Heart left ventricle (tissue), 13 donors: ENCODE measurements at regions not wholly inside any gene's neighbourhood (a gene's known extent, or its start where the extent isn't known, plus 50 kb on each side); places are given as distances from the start of the nearest gene placed in this dataset.

Experiments used
- POLR2A ChIP-seq, 2 donors: fragments of 450-650 bp; IDR thresholded peaks; one replicate each; pipeline ENCODE4 v1.6.1; 2017; ENCODE audit warnings: antibody characterized with exemption in 2 of 2, mild to moderate bottlenecking in 2 of 2, moderate library complexity in 2 of 2
- TF ChIP-seq, protein P1 (sequence below), 12 donors: fragments of 200-600 bp; sonication (generic) in 4 of 12; IDR thresholded peaks; one replicate each; pipeline versions ENCODE4 v1.5.0 to v1.8.0; 2018 to 2022; ENCODE audit warnings: antibody characterized with exemption in 12 of 12, mild to moderate bottlenecking in 5 of 12
- donor health status: ischemic (EF 13 %, LVEDD 7.1; RV severe dilation, severe dysfunction).
- donor health status: DM: no; HTN: yes; CAD: no.
- donor health status: DM: no; HTN: no; CAD: no.
- donor health status: ischemic (EF 25% LVEDD 6.9; RV normal size, moderate dysfunction).
- donor health status: ischemic (EF 25% LVEDD 5.7; RV mildly dilated, moderate dysfunction).
- donor health status: ischemic (EF 35%, LVEDD 5.7; RV mildly dilated, moderate dysfunction).
- donor health status: nonischemic (EF 11% LVEDD 7.7; RV severe dilation, severe dysfunction).
- donor health status: DM: yes; HTN: yes; CAD: no.
- donor health status: PGD.
- donor health status: ischemic (EF 29% LVEDD 5.4; RV normal size, mild dysfunction).
- donor health status: nonischemic (EF 23%, LVEDD 6.1; RV moderate dilation, normal function).

DNA sequence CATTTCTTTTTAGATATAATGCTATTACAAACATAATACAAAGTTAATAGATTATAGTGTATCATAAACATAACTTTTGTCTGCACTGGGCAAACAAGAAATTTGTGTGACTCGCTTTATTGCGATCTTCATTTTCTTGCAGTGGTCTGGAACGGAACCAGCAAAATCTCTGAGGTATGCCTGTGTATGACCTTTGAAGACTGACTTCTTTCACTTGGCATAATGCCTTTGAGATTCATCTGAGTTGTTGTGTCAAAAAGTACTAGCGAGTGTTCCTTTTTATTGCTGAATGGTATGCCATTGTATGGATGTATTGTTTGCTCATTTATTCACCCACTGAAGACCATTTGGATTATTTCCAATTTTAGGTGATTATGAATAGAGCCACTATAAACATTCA is 69.2 kb downstream of the TANC2 start:
- TF ChIP-seq, protein P1, sequence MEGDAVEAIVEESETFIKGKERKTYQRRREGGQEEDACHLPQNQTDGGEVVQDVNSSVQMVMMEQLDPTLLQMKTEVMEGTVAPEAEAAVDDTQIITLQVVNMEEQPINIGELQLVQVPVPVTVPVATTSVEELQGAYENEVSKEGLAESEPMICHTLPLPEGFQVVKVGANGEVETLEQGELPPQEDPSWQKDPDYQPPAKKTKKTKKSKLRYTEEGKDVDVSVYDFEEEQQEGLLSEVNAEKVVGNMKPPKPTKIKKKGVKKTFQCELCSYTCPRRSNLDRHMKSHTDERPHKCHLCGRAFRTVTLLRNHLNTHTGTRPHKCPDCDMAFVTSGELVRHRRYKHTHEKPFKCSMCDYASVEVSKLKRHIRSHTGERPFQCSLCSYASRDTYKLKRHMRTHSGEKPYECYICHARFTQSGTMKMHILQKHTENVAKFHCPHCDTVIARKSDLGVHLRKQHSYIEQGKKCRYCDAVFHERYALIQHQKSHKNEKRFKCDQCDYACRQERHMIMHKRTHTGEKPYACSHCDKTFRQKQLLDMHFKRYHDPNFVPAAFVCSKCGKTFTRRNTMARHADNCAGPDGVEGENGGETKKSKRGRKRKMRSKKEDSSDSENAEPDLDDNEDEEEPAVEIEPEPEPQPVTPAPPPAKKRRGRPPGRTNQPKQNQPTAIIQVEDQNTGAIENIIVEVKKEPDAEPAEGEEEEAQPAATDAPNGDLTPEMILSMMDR (IDR thresholded peaks at IDR 0.05): no peak
- no peak for TF ChIP-seq POLR2A (IDR thresholded peaks at IDR 0.05)
